Liver (tissue), 8 donors: ENCODE measurements at regions not wholly inside any gene's neighbourhood (a gene's known extent, or its start where the extent isn't known, plus 50 kb on each side); places are given as distances from the start of the nearest gene placed in this dataset.

Experiments
- DNase-seq: peaks from one replicate; pipeline ENCODE4 v3.0.0-alpha.2; 2017; ENCODE audit warnings: low spot score
- H3K27ac ChIP-seq, 2 donors: one replicate each; pipeline ENCODE4 v1.7.0; 2013; ENCODE audit warnings: inconsistent platforms in 2 of 2, low read length in 2 of 2, control low read depth in 1 of 2, low read depth in 1 of 2, mild to moderate bottlenecking in 1 of 2
- H3K27me3 ChIP-seq, 4 donors: one replicate each; pipeline versions ENCODE4 v1.6.1 to v1.7.0; 2013; ENCODE audit warnings: low read length in 3 of 4, inconsistent platforms in 1 of 4, mild to moderate bottlenecking in 1 of 4, moderate library complexity in 1 of 4; ENCODE audit not compliant: control insufficient read depth in 4 of 4, insufficient read depth in 4 of 4
- H3K36me3 ChIP-seq, 4 donors: one replicate each; pipeline versions ENCODE4 v1.6.1 to v1.7.0; 2013; ENCODE audit warnings: low read length in 3 of 4, mild to moderate bottlenecking in 3 of 4, low read depth in 1 of 4, moderate library complexity in 1 of 4; ENCODE audit not compliant: control insufficient read depth in 4 of 4, insufficient read depth in 3 of 4
- H3K4me1 ChIP-seq, 4 donors: one replicate each; pipeline versions ENCODE4 v1.6.1 to v1.7.0; 2013; ENCODE audit warnings: low read length in 3 of 4, mild to moderate bottlenecking in 3 of 4, moderate library complexity in 1 of 4; ENCODE audit not compliant: control insufficient read depth in 4 of 4, insufficient read depth in 4 of 4
- H3K4me3 ChIP-seq, 3 donors: one replicate each; pipeline versions ENCODE4 v1.6.1 to v1.7.0; 2013; ENCODE audit warnings: low read length in 3 of 3, control low read depth in 1 of 3, low read depth in 1 of 3, mild to moderate bottlenecking in 1 of 3
- H3K9ac ChIP-seq, 2 donors: one replicate each; pipeline ENCODE4 v1.7.0; 2013; ENCODE audit warnings: low read length in 2 of 2, mild to moderate bottlenecking in 2 of 2, moderate library complexity in 2 of 2, control low read depth in 1 of 2, low read depth in 1 of 2
- H3K9me3 ChIP-seq, 4 donors: one replicate each; pipeline versions ENCODE4 v1.6.1 to v1.7.0; 2013; ENCODE audit warnings: low read length in 3 of 4; ENCODE audit not compliant: control insufficient read depth in 4 of 4
- ATF3 ChIP-seq: IDR thresholded peaks from 2 replicates; pipeline ENCODE4 v1.6.1; 2016; ENCODE audit warnings: antibody characterized with exemption
- CTCF ChIP-seq: fragments of 150-350 bp; IDR thresholded peaks from 2 replicates; pipeline ENCODE4 v1.5.1; 2017; ENCODE audit warnings: improper control_type of control experiment, low read depth, low read length; ENCODE audit not compliant: missing input control
- EGR1 ChIP-seq, 2 donors: IDR thresholded peaks; 2 replicates each; pipeline ENCODE4 v1.6.1; 2016 to 2018; ENCODE audit warnings: antibody characterized with exemption in 2 of 2, low read depth in 2 of 2
- FOXA1 ChIP-seq: IDR thresholded peaks from 2 replicates; pipeline ENCODE4 v1.6.1; 2016; ENCODE audit warnings: antibody characterized with exemption
- FOXA2 ChIP-seq: IDR thresholded peaks from 2 replicates; pipeline ENCODE4 v1.6.1; 2016; ENCODE audit warnings: antibody characterized with exemption
- GABPA ChIP-seq, 2 donors: IDR thresholded peaks in 1 of 2; conservative IDR thresholded peaks in 1 of 2; 2 replicates each; pipeline ENCODE4 v1.6.1; 2016; ENCODE audit warnings: antibody characterized with exemption in 2 of 2, mild to moderate bottlenecking in 1 of 2, moderate library complexity in 1 of 2
- HNF4A ChIP-seq, 2 donors: conservative IDR thresholded peaks; 2 replicates each; pipeline ENCODE4 v1.6.1; 2016; ENCODE audit warnings: antibody characterized with exemption in 2 of 2, mild to moderate bottlenecking in 2 of 2
- HNF4G ChIP-seq: IDR thresholded peaks from 2 replicates; pipeline ENCODE4 v1.6.1; 2016; ENCODE audit warnings: antibody characterized with exemption
- JUND ChIP-seq, 2 donors: IDR thresholded peaks; 2 replicates each; pipeline ENCODE4 v1.6.1; 2016; ENCODE audit warnings: antibody characterized with exemption in 2 of 2
- MAX ChIP-seq: IDR thresholded peaks from 2 replicates; pipeline ENCODE4 v1.6.1; 2016; ENCODE audit warnings: antibody characterized with exemption
- NR2F2 ChIP-seq: IDR thresholded peaks from 2 replicates; pipeline ENCODE4 v1.6.1; 2016; ENCODE audit warnings: antibody characterized with exemption
- RAD21 ChIP-seq, 2 donors: IDR thresholded peaks; 2 replicates each; pipeline ENCODE4 v1.6.1; 2016; ENCODE audit warnings: antibody characterized with exemption in 2 of 2, mild to moderate bottlenecking in 2 of 2
- RXRA ChIP-seq, 2 donors: IDR thresholded peaks; 2 replicates each; pipeline ENCODE4 v1.6.1; 2017 to 2018; ENCODE audit warnings: antibody characterized with exemption in 2 of 2, mild to moderate bottlenecking in 1 of 2
- SP1 ChIP-seq: IDR thresholded peaks from 2 replicates; pipeline ENCODE4 v1.6.1; 2018; ENCODE audit warnings: antibody characterized with exemption, mild to moderate bottlenecking
- YY1 ChIP-seq: IDR thresholded peaks from 2 replicates; pipeline ENCODE4 v1.6.1; 2016; ENCODE audit warnings: antibody characterized with exemption, mild to moderate bottlenecking
- ZBTB33 ChIP-seq: IDR thresholded peaks from 2 replicates; pipeline ENCODE4 v1.6.1; 2016; ENCODE audit warnings: antibody characterized with exemption
- WGBS: extraction: QIAGEN DNeasy Blood & Tissue Kit; methylation state at CpG from one replicate; pipeline ENCODE4 v1.1.7; 2013; 5-methylcytosine and 5-hydroxymethylcytosine counted together
- TF ChIP-seq, protein P1 (sequence below): IDR thresholded peaks from 2 replicates; pipeline ENCODE4 v1.6.1; 2016; ENCODE audit warnings: antibody characterized with exemption, mild to moderate bottlenecking
- donor health status: healthy.
- donor health status: healthy.
- donor health status: healthy.
- donor health status: healthy.
- donor health status: healthy.

GRCh38 chr7:27345164-27345887 lies 102.7 kb downstream of the EVX1 start:
- no peaks in the 10 kb centered on the region for H3K36me3 ChIP-seq
- no peaks in the 10 kb centered on the region for H3K4me1 ChIP-seq
- 78% methylated on average over 3 of the region's 3 CpGs for WGBS
- no peak for DNase-seq
- no peak overlapping the region for H3K9ac ChIP-seq
- H3K27me3 ChIP-seq: no peaks in the 10 kb centered on the region
- H3K9me3 ChIP-seq: no peaks in the 10 kb centered on the region
- no peak for TF ChIP-seq MAX
- no peak for TF ChIP-seq RXRA (IDR thresholded peaks at IDR 0.05)
- TF ChIP-seq JUND (IDR thresholded peaks at IDR 0.05): no peak
- TF ChIP-seq FOXA2: no peak
- no peak for TF ChIP-seq SP1
- TF ChIP-seq, protein P1, sequence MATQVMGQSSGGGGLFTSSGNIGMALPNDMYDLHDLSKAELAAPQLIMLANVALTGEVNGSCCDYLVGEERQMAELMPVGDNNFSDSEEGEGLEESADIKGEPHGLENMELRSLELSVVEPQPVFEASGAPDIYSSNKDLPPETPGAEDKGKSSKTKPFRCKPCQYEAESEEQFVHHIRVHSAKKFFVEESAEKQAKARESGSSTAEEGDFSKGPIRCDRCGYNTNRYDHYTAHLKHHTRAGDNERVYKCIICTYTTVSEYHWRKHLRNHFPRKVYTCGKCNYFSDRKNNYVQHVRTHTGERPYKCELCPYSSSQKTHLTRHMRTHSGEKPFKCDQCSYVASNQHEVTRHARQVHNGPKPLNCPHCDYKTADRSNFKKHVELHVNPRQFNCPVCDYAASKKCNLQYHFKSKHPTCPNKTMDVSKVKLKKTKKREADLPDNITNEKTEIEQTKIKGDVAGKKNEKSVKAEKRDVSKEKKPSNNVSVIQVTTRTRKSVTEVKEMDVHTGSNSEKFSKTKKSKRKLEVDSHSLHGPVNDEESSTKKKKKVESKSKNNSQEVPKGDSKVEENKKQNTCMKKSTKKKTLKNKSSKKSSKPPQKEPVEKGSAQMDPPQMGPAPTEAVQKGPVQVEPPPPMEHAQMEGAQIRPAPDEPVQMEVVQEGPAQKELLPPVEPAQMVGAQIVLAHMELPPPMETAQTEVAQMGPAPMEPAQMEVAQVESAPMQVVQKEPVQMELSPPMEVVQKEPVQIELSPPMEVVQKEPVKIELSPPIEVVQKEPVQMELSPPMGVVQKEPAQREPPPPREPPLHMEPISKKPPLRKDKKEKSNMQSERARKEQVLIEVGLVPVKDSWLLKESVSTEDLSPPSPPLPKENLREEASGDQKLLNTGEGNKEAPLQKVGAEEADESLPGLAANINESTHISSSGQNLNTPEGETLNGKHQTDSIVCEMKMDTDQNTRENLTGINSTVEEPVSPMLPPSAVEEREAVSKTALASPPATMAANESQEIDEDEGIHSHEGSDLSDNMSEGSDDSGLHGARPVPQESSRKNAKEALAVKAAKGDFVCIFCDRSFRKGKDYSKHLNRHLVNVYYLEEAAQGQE: no peak
- no peak for TF ChIP-seq ATF3
- no peak for TF ChIP-seq HNF4G
- TF ChIP-seq ZBTB33: no peak
- TF ChIP-seq YY1: no peak
- TF ChIP-seq HNF4A (conservative IDR thresholded peaks at IDR 0.05): no peak
- H3K27ac ChIP-seq: no peak overlapping the region
- no peak overlapping the region for H3K4me3 ChIP-seq

- 89% methylated on average over 8 of the region's 8 CpGs for WGBS
- Histone ChIP-seq H3K9ac (no peak overlapping the region), H3K27ac (no peak overlapping the region), H3K4me1 (no peaks in the 10 kb centered on the region), H3K36me3 (no peaks in the 10 kb centered on the region), H3K4me3 (no peak overlapping the region), H3K9me3 (no peaks in the 10 kb centered on the region), H3K27me3 (no peaks in the 10 kb centered on the region)
- DNase-seq: no peak
- no peak for TF ChIP-seq ZBTB33
- TF ChIP-seq MAX: no peak
- no peak for TF ChIP-seq RAD21 (IDR thresholded peaks at IDR 0.05)
- TF ChIP-seq RXRA (IDR thresholded peaks at IDR 0.05): no peak
- TF ChIP-seq YY1: no peak
- no peak for TF ChIP-seq SP1
- no peak for TF ChIP-seq NR2F2
- TF ChIP-seq CTCF: no peak
- TF ChIP-seq ATF3: no peak
- no peak for TF ChIP-seq FOXA2
- TF ChIP-seq HNF4G: no peak
- no peak for TF ChIP-seq JUND (IDR thresholded peaks at IDR 0.05)
- no peak for TF ChIP-seq GABPA (IDR thresholded peaks at IDR 0.05 in 1 of 2, conservative IDR thresholded peaks at IDR 0.05 in 1 of 2)
- no peak for TF ChIP-seq FOXA1
- TF ChIP-seq EGR1 (IDR thresholded peaks at IDR 0.05; ENCODE audit: low read depth in 2 of 2): no peak
Measured at GRCh38 chr7:27345997-27346396, 103.4 kb downstream of the EVX1 start.
